WTC11 (cell line): ENCODE measurements at regions not wholly inside any gene's neighbourhood (a gene's known extent, or its start where the extent isn't known, plus 50 kb on each side); places are given as distances from the start of the nearest gene placed in this dataset.

Experiments
- ATF1 ChIP-seq: sonication (generic); formaldehyde crosslinking; IDR thresholded peaks from 2 replicates; pipeline ENCODE4 v1.8.1; 2023; ENCODE audit warnings: mild to moderate bottlenecking, moderate library complexity, missing genetic modification reagents
- ATF2 ChIP-seq: sonication (generic); formaldehyde crosslinking; IDR thresholded peaks from 2 replicates; pipeline ENCODE4 v1.8.1; 2022; ENCODE audit warnings: low read depth, missing genetic modification reagents, borderline replicate concordance
- CTCF ChIP-seq: fragments of 200-600 bp; IDR thresholded peaks from 2 replicates; pipeline ENCODE4 v1.8.0; 2022; ENCODE audit warnings: antibody characterized with exemption
- ESRRA ChIP-seq: sonication (generic); formaldehyde crosslinking; IDR thresholded peaks from 2 replicates; pipeline ENCODE4 v1.8.1; 2022; ENCODE audit warnings: mild to moderate bottlenecking, missing genetic modification reagents, borderline replicate concordance
- FOXP1 ChIP-seq: sonication (generic); formaldehyde crosslinking; IDR thresholded peaks from 2 replicates; pipeline ENCODE4 v1.8.0; 2022; ENCODE audit warnings: missing genetic modification reagents, mild to moderate bottlenecking, moderate library complexity, borderline replicate concordance
- JUN ChIP-seq: sonication (generic); formaldehyde crosslinking; IDR thresholded peaks from 2 replicates; pipeline ENCODE4 v1.8.0; 2023; ENCODE audit warnings: mild to moderate bottlenecking, missing genetic modification reagents
- MAX ChIP-seq: sonication (generic); formaldehyde crosslinking; IDR thresholded peaks from 2 replicates; pipeline ENCODE4 v1.8.0; 2022; ENCODE audit warnings: mild to moderate bottlenecking, missing genetic modification reagents
- USF2 ChIP-seq: sonication (generic); formaldehyde crosslinking; IDR thresholded peaks from 2 replicates; pipeline ENCODE4 v1.8.1; 2023; ENCODE audit warnings: mild to moderate bottlenecking, missing genetic modification reagents, moderate library complexity
- ZNF138 ChIP-seq: sonication (generic); formaldehyde crosslinking; conservative IDR thresholded peaks from 2 replicates; pipeline ENCODE4 v1.8.1; 2022; ENCODE audit warnings: mild to moderate bottlenecking, moderate library complexity, missing genetic modification reagents
- ZNF512 ChIP-seq: sonication (generic); formaldehyde crosslinking; IDR thresholded peaks from 2 replicates; pipeline ENCODE4 v1.8.1; 2022; ENCODE audit warnings: missing genetic modification reagents, borderline replicate concordance
- TF ChIP-seq, protein P1 (sequence below): sonication (generic); formaldehyde crosslinking; IDR thresholded peaks from 2 replicates; pipeline ENCODE4 v1.8.1; 2022; ENCODE audit warnings: low read depth, mild to moderate bottlenecking, moderate library complexity, missing genetic modification reagents, borderline replicate concordance

GRCh38 chr14:30500222-30500621 is 58.7 kb upstream of the G2E3 start:
- TF ChIP-seq FOXP1 (CRISPR knock-in tag): no peak
- TF ChIP-seq CTCF: no peak
- no peak for TF ChIP-seq ESRRA (CRISPR knock-in tag)
- TF ChIP-seq JUN (CRISPR knock-in tag): no peak
- TF ChIP-seq ZNF138 (CRISPR knock-in tag): no peak
- no peak for TF ChIP-seq MAX (CRISPR knock-in tag)
- TF ChIP-seq ATF2: no peak
- TF ChIP-seq ZNF512 (CRISPR knock-in tag): no peak
- no peak for TF ChIP-seq ATF1 (CRISPR knock-in tag)
- TF ChIP-seq, protein P1, sequence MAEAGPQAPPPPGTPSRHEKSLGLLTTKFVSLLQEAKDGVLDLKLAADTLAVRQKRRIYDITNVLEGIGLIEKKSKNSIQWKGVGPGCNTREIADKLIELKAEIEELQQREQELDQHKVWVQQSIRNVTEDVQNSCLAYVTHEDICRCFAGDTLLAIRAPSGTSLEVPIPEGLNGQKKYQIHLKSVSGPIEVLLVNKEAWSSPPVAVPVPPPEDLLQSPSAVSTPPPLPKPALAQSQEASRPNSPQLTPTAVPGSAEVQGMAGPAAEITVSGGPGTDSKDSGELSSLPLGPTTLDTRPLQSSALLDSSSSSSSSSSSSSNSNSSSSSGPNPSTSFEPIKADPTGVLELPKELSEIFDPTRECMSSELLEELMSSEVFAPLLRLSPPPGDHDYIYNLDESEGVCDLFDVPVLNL (CRISPR knock-in tag): no peak
- TF ChIP-seq USF2 (CRISPR knock-in tag): no peak
